GM19351 (cell line): ENCODE measurements at regions not wholly inside any gene's neighbourhood (a gene's known extent, or its start where the extent isn't known, plus 50 kb on each side); places are given as distances from the start of the nearest gene placed in this dataset.

ENCODE experiments used
- ATAC-seq: cut with Tn5 transposase; IDR thresholded peaks from one replicate; pipeline ENCODE4 v1.9.1; 2021; ENCODE audit warnings: mild to moderate bottlenecking, moderate library complexity; ENCODE audit not compliant: unreplicated experiment

GRCh38 chr11:43602670-43603069 is 77.9 kb upstream of the HSD17B12 start:
- no peak for ATAC-seq

GRCh38 chr11:43614214-43614613 is 66.3 kb upstream of the HSD17B12 start:
- no peak for ATAC-seq

GRCh38 chr11:43619863-43620505 is 60.6 kb upstream of the HSD17B12 start:
- no peak for ATAC-seq

GRCh38 chr11:43626798-43627197 is 53.7 kb upstream of the HSD17B12 start:
- ATAC-seq: no peak
